Sigmoid colon (tissue), 4 donors: ENCODE measurements at regions not wholly inside any gene's neighbourhood (a gene's known extent, or its start where the extent isn't known, plus 50 kb on each side); places are given as distances from the start of the nearest gene placed in this dataset.

ENCODE experiments used
- EP300 ChIP-seq, 4 donors: sonication (generic); formaldehyde crosslinking; IDR thresholded peaks; one replicate each; pipeline ENCODE4 v1.6.1; 2017; ENCODE audit warnings: antibody characterized with exemption in 4 of 4
- TF ChIP-seq, protein P1 (sequence below), 4 experiments: fragments of 450-650 bp in 3 of 4; fragments of 200-600 bp in 1 of 4; IDR thresholded peaks; one replicate each; pipeline ENCODE4 v1.5.1; 2016 to 2019; ENCODE audit warnings: antibody characterized with exemption in 4 of 4, mild to moderate bottlenecking in 3 of 4, moderate library complexity in 2 of 4

DNA sequence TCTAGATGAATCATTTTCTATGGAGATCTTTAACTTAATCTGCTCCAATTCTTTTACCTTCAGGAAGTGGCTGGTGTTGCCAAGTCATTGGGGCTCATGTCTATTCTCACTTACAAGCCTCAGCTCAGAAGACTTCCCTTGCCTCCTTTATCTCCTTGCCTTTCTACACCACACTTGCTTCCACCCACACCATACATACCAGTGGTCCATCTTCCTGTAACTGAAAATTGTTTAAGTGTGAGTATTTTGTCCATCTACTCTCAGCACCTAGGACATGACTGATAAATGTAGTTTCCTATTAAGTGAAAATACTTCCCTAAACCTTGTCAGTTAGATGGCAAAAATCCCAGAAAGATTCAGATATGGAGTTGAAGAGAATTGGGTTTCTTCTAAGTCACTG is 199.7 kb upstream of the CPNE8 start:
- TF ChIP-seq, protein P1, sequence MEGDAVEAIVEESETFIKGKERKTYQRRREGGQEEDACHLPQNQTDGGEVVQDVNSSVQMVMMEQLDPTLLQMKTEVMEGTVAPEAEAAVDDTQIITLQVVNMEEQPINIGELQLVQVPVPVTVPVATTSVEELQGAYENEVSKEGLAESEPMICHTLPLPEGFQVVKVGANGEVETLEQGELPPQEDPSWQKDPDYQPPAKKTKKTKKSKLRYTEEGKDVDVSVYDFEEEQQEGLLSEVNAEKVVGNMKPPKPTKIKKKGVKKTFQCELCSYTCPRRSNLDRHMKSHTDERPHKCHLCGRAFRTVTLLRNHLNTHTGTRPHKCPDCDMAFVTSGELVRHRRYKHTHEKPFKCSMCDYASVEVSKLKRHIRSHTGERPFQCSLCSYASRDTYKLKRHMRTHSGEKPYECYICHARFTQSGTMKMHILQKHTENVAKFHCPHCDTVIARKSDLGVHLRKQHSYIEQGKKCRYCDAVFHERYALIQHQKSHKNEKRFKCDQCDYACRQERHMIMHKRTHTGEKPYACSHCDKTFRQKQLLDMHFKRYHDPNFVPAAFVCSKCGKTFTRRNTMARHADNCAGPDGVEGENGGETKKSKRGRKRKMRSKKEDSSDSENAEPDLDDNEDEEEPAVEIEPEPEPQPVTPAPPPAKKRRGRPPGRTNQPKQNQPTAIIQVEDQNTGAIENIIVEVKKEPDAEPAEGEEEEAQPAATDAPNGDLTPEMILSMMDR (IDR thresholded peaks at IDR 0.05) = no peak
- TF ChIP-seq EP300 (IDR thresholded peaks at IDR 0.05) = no peak
